Memory B cell (primary cell): ENCODE measurements at regions not wholly inside any gene's neighbourhood (a gene's known extent, or its start where the extent isn't known, plus 50 kb on each side); places are given as distances from the start of the nearest gene placed in this dataset.
"Not testable (repeated sequence)": the region's sequence is repeated elsewhere in the genome, so short reads cannot be mapped to it uniquely, and the experiment has no call there.

ENCODE experiments used
- ATAC-seq: fragments of 150-1000 bp; cut with Tn5 transposase; 2 replicates; pipeline ENCODE4 v1.10.0; 2021; ENCODE audit warnings: low read depth, mild to moderate bottlenecking, moderate library complexity
- DNase-seq, 2 donors: peaks; one replicate each; pipeline ENCODE4 v3.0.0; 2022; ENCODE audit warnings: low spot score in 2 of 2
- H3K27ac Mint-ChIP-seq: one replicate; pipeline ENCODE4 v1.8.0; 2022; ENCODE audit warnings: mild to moderate bottlenecking, moderate library complexity, mixed read lengths
- H3K27me3 Mint-ChIP-seq: one replicate; pipeline ENCODE4 v1.8.0; 2022; ENCODE audit warnings: mixed read lengths
- H3K36me3 Mint-ChIP-seq: one replicate; pipeline ENCODE4 v1.8.0; 2022; ENCODE audit warnings: mild to moderate bottlenecking, mixed read lengths
- H3K4me1 Mint-ChIP-seq: one replicate; pipeline ENCODE4 v1.8.0; 2022; ENCODE audit warnings: mixed read lengths
- H3K4me3 Mint-ChIP-seq: one replicate; pipeline ENCODE4 v1.8.0; 2022; ENCODE audit warnings: mild to moderate bottlenecking, moderate library complexity, mixed read lengths
- H3K9me3 Mint-ChIP-seq: one replicate; pipeline ENCODE4 v1.8.0; 2022; ENCODE audit warnings: mixed read lengths

GRCh38 chr6:100229512-100229911, 235.2 kb downstream of the SIM1 start:
- H3K4me3 Mint-ChIP-seq, result peak overlapping the region; percentile 88
- ATAC-seq (no peak), DNase-seq (no peak)
- no peaks in the 10 kb centered on the region for H3K36me3 Mint-ChIP-seq
- H3K9me3 Mint-ChIP-seq, result no peaks in the 10 kb centered on the region
- peaks cover 2% of the 10 kb centered on the region for H3K27me3 Mint-ChIP-seq
- H3K27ac Mint-ChIP-seq, result peak overlapping the region; percentile 96
- peaks cover 11% of the 10 kb centered on the region for H3K4me1 Mint-ChIP-seq

- Mint-ChIP-seq H3K27ac (peak overlapping the region; percentile 96), H3K4me1 (peaks cover 11% of the 10 kb centered on the region), H3K36me3 (no peaks in the 10 kb centered on the region), H3K27me3 (peaks cover 2% of the 10 kb centered on the region), H3K4me3 (peak overlapping the region; percentile 88), H3K9me3 (peaks cover 2% of the 10 kb centered on the region)
- DNase-seq, result peak; percentile 21 to 32
- peak; percentile 88 for ATAC-seq
These were observed 234.9 kb upstream of the MCHR2 start for GRCh38 chr6:100228834-100229441.

- ATAC-seq (peak; percentile 55), DNase-seq (peak in 1 of 2 donors; percentile 1)
- Mint-ChIP-seq H3K9me3 (peaks cover 2% of the 10 kb centered on the region), H3K27ac (peak overlapping the region; percentile 96), H3K27me3 (peaks cover 2% of the 10 kb centered on the region), H3K4me1 (peaks cover 11% of the 10 kb centered on the region), H3K4me3 (peak overlapping the region; percentile 88), H3K36me3 (no peaks in the 10 kb centered on the region)
These were observed 234.4 kb upstream of the MCHR2 start for GRCh38 chr6:100228437-100228833.

- H3K4me3 Mint-ChIP-seq, result no peak overlapping the region
- DNase-seq (no peak), ATAC-seq (no peak)
- no peaks in the 10 kb centered on the region for H3K36me3 Mint-ChIP-seq
- H3K4me1 Mint-ChIP-seq, result peaks cover 11% of the 10 kb centered on the region
- H3K27me3 Mint-ChIP-seq, result peaks cover 2% of the 10 kb centered on the region
- H3K27ac Mint-ChIP-seq, result no peak overlapping the region
- H3K9me3 Mint-ChIP-seq, result peaks cover 2% of the 10 kb centered on the region
These were observed 232.8 kb upstream of the MCHR2 start for GRCh38 chr6:100226811-100227210.

- not testable (repeated sequence) for H3K4me3 Mint-ChIP-seq, H3K9me3 Mint-ChIP-seq, H3K4me1 Mint-ChIP-seq, H3K36me3 Mint-ChIP-seq, H3K27me3 Mint-ChIP-seq, DNase-seq, H3K27ac Mint-ChIP-seq, ATAC-seq
These were observed 229.9 kb upstream of the MCHR2 start for GRCh38 chr6:100223952-100224351.

GRCh38 chr6:100220543-100220942, 226.5 kb upstream of the MCHR2 start:
- DNase-seq (no peak), ATAC-seq (no peak)
- Mint-ChIP-seq H3K4me3 (no peak overlapping the region), H3K9me3 (peaks cover 2% of the 10 kb centered on the region), H3K4me1 (no peaks in the 10 kb centered on the region), H3K36me3 (no peaks in the 10 kb centered on the region), H3K27ac (no peak overlapping the region), H3K27me3 (peaks cover 2% of the 10 kb centered on the region)

GRCh38 chr6:100217225-100218012, 223.4 kb upstream of the MCHR2 start:
- no peak overlapping the region for H3K27ac Mint-ChIP-seq
- H3K9me3 Mint-ChIP-seq, result no peaks in the 10 kb centered on the region
- ATAC-seq (no peak), DNase-seq (no peak)
- H3K27me3 Mint-ChIP-seq, result peaks cover 2% of the 10 kb centered on the region
- H3K4me3 Mint-ChIP-seq, result no peak overlapping the region
- H3K36me3 Mint-ChIP-seq, result no peaks in the 10 kb centered on the region
- no peaks in the 10 kb centered on the region for H3K4me1 Mint-ChIP-seq

- Mint-ChIP-seq H3K9me3 (no peaks in the 10 kb centered on the region), H3K36me3 (no peaks in the 10 kb centered on the region), H3K27me3 (peaks cover 2% of the 10 kb centered on the region), H3K4me1 (no peaks in the 10 kb centered on the region), H3K27ac (no peak overlapping the region), H3K4me3 (no peak overlapping the region)
- DNase-seq (no peak), ATAC-seq (no peak)
These were observed 222.7 kb upstream of the MCHR2 start for GRCh38 chr6:100216760-100217159.

- no peak overlapping the region for H3K27ac Mint-ChIP-seq
- no peaks in the 10 kb centered on the region for H3K9me3 Mint-ChIP-seq
- H3K27me3 Mint-ChIP-seq, result peaks cover 5% of the 10 kb centered on the region
- H3K36me3 Mint-ChIP-seq, result no peaks in the 10 kb centered on the region
- H3K4me3 Mint-ChIP-seq, result no peak overlapping the region
- no peak for ATAC-seq
- DNase-seq, result no peak
- H3K4me1 Mint-ChIP-seq, result no peaks in the 10 kb centered on the region
These were observed 218.1 kb upstream of the MCHR2 start for GRCh38 chr6:100212131-100212530.

- no peaks in the 10 kb centered on the region for H3K4me1 Mint-ChIP-seq
- no peaks in the 10 kb centered on the region for H3K36me3 Mint-ChIP-seq
- no peak overlapping the region for H3K27ac Mint-ChIP-seq
- ATAC-seq, result no peak
- H3K27me3 Mint-ChIP-seq, result peaks cover 9% of the 10 kb centered on the region
- H3K4me3 Mint-ChIP-seq, result no peak overlapping the region
- no peak for DNase-seq
- no peaks in the 10 kb centered on the region for H3K9me3 Mint-ChIP-seq
These were observed 216.4 kb upstream of the MCHR2 start for GRCh38 chr6:100210137-100211117.

GRCh38 chr6:100209323-100210136, 215.5 kb upstream of the MCHR2 start:
- Mint-ChIP-seq H3K36me3 (no peaks in the 10 kb centered on the region), H3K4me3 (no peak overlapping the region), H3K9me3 (no peaks in the 10 kb centered on the region), H3K27ac (no peak overlapping the region), H3K27me3 (peaks cover 10% of the 10 kb centered on the region), H3K4me1 (no peaks in the 10 kb centered on the region)
- ATAC-seq (no peak), DNase-seq (no peak)

GRCh38 chr6:100203400-100203799, 209.4 kb upstream of the MCHR2 start:
- no peaks in the 10 kb centered on the region for H3K36me3 Mint-ChIP-seq
- no peaks in the 10 kb centered on the region for H3K4me1 Mint-ChIP-seq
- no peak overlapping the region for H3K4me3 Mint-ChIP-seq
- ATAC-seq, result no peak
- peaks cover 6% of the 10 kb centered on the region for H3K27me3 Mint-ChIP-seq
- H3K27ac Mint-ChIP-seq, result no peak overlapping the region
- H3K9me3 Mint-ChIP-seq, result peaks cover 2% of the 10 kb centered on the region
- DNase-seq, result no peak

- H3K4me3 Mint-ChIP-seq, result no peak overlapping the region
- DNase-seq (no peak), ATAC-seq (no peak)
- H3K36me3 Mint-ChIP-seq, result no peaks in the 10 kb centered on the region
- no peak overlapping the region for H3K27ac Mint-ChIP-seq
- no peaks in the 10 kb centered on the region for H3K4me1 Mint-ChIP-seq
- peaks cover 5% of the 10 kb centered on the region for H3K27me3 Mint-ChIP-seq
- peaks cover 2% of the 10 kb centered on the region for H3K9me3 Mint-ChIP-seq
These were observed 208.6 kb upstream of the MCHR2 start for GRCh38 chr6:100202417-100203194.
